B cell (primary cell): ENCODE measurements at regions not wholly inside any gene's neighbourhood (a gene's known extent, or its start where the extent isn't known, plus 50 kb on each side); places are given as distances from the start of the nearest gene placed in this dataset.

Source experiments
- ATAC-seq: fragments of 200-7000 bp; cut with Tn5 transposase; one replicate; pipeline ENCODE4 v1.10.0; 2021; ENCODE audit warnings: low read depth, mild to moderate bottlenecking, moderate number of reproducible peaks, moderate library complexity
- CTCF ChIA-PET: fragments of 350-600 bp; sonication (Branson Sonifier 250); formaldehyde crosslinking; loops from one replicate; lab custom pipeline; 2021; ENCODE audit warnings: antibody characterized with exemption, inconsistent platforms; lab: Charles Lee
- POLR2A ChIA-PET: fragments of 350-600 bp; sonication (Branson Sonifier 250); formaldehyde crosslinking; loops from one replicate; lab custom pipeline; 2021; ENCODE audit warnings: antibody characterized with exemption; lab: Charles Lee
- DNase-seq: peaks from one replicate; pipeline ENCODE4 v3.0.0; 2013
- H2AFZ ChIP-seq: 2 replicates; pipeline ENCODE4 v1.6.1; 2012; ENCODE audit warnings: mild to moderate bottlenecking, low read depth, low read length; ENCODE audit not compliant: insufficient read depth, poor library complexity, severe bottlenecking
- H3K27ac ChIP-seq, 2 donors: 1 replicate in 1 of 2; 2 replicates in 1 of 2; pipeline ENCODE4 v1.5.1; 2012 to 2013; ENCODE audit warnings: low read length in 2 of 2, mild to moderate bottlenecking in 2 of 2, moderate library complexity in 1 of 2
- H3K27me3 ChIP-seq, 4 experiments: fragments of 200-600 bp in 1 of 4; sonication (generic) in 1 of 4; replicated peaks in 1 of 4; 1 replicate in 2 of 4; 2 replicates in 2 of 4; pipeline versions ENCODE4 v1.6.1 to v1.7.0; 2013 to 2016; ENCODE audit warnings: low read length in 3 of 4, mild to moderate bottlenecking in 2 of 4, mixed read lengths in 1 of 4, moderate library complexity in 1 of 4; ENCODE audit not compliant: insufficient read depth in 4 of 4, control insufficient read depth in 3 of 4; ENCODE audit errors: control extremely low read depth in 1 of 4
- H3K36me3 ChIP-seq, 2 experiments: replicated peaks in 1 of 2; 1 replicate in 1 of 2; 2 replicates in 1 of 2; pipeline versions ENCODE4 v1.6.1 to v1.7.1; 2013; ENCODE audit warnings: low read length in 1 of 2; ENCODE audit not compliant: insufficient read depth in 2 of 2, control insufficient read depth in 1 of 2; ENCODE audit errors: control extremely low read depth in 1 of 2, extremely low read depth in 1 of 2
- H3K4me1 ChIP-seq, 2 donors: fragments of 200-600 bp in 1 of 2; sonication (generic) in 1 of 2; 1 replicate in 1 of 2; 2 replicates in 1 of 2; pipeline versions ENCODE4 v1.5.1 to v1.6.1; 2013 to 2017; ENCODE audit warnings: low read length in 2 of 2; ENCODE audit not compliant: control insufficient read depth in 2 of 2, insufficient read depth in 2 of 2
- H3K4me2 ChIP-seq: replicated peaks from 2 replicates; pipeline ENCODE3; 2012; ENCODE audit warnings: mild to moderate bottlenecking, low read depth, low read length; ENCODE audit not compliant: poor library complexity, severe bottlenecking
- H3K4me3 ChIP-seq, 5 experiments: fragments of 200-600 bp in 1 of 5; sonication (generic) in 1 of 5; 1 replicate in 3 of 5; 2 replicates in 2 of 5; pipeline versions ENCODE4 v1.5.1 to v1.7.0; 2011 to 2016; ENCODE audit warnings: low read length in 4 of 5, mild to moderate bottlenecking in 4 of 5, low read depth in 2 of 5, control low read depth in 1 of 5, moderate library complexity in 1 of 5; ENCODE audit not compliant: insufficient read depth in 1 of 5; ENCODE audit errors: control extremely low read depth in 1 of 5, extremely low read depth in 1 of 5
- H3K79me2 ChIP-seq: fragments of 200-600 bp; sonication (generic); one replicate; pipeline ENCODE4 v1.6.0; 2016; ENCODE audit warnings: low read length; ENCODE audit not compliant: control insufficient read depth, insufficient read depth
- H3K9ac ChIP-seq: fragments of 200-600 bp; sonication (generic); 2 replicates; pipeline ENCODE4 v1.6.1; 2017; ENCODE audit warnings: mild to moderate bottlenecking, low read length, moderate library complexity
- H3K9me3 ChIP-seq, 3 donors: one replicate each; pipeline versions ENCODE4 v1.6.1 to v1.7.1; 2013; ENCODE audit warnings: low read length in 2 of 3; ENCODE audit not compliant: control insufficient read depth in 2 of 3, insufficient read depth in 1 of 3; ENCODE audit errors: control extremely low read depth in 1 of 3
- H4K20me1 ChIP-seq: 2 replicates; pipeline ENCODE4 v1.6.0; 2012; ENCODE audit warnings: mild to moderate bottlenecking, low read length; ENCODE audit not compliant: insufficient read depth, control insufficient read depth, poor library complexity, severe bottlenecking
- H3K27ac Mint-ChIP-seq: one replicate; pipeline ENCODE4 v1.8.0; 2021; ENCODE audit warnings: mixed read lengths
- H3K27me3 Mint-ChIP-seq: one replicate; pipeline ENCODE4 v1.8.0; 2021; ENCODE audit warnings: mixed read lengths
- H3K4me1 Mint-ChIP-seq: one replicate; pipeline ENCODE4 v1.8.0; 2021; ENCODE audit warnings: mixed read lengths
- H3K4me3 Mint-ChIP-seq: one replicate; pipeline ENCODE4 v1.8.0; 2021; ENCODE audit warnings: mixed read lengths
- H3K9me3 Mint-ChIP-seq: one replicate; pipeline ENCODE4 v1.8.0; 2022; ENCODE audit warnings: mixed read lengths; ENCODE audit not compliant: insufficient read depth
- CTCF ChIP-seq: fragments of 200-600 bp; IDR thresholded peaks from one replicate; pipeline ENCODE4 v1.8.0; 2022; ENCODE audit warnings: antibody characterized with exemption, mild to moderate bottlenecking
- EZH2 ChIP-seq: IDR thresholded peaks from 2 replicates; pipeline ENCODE4 v1.6.1; 2012; ENCODE audit warnings: borderline replicate concordance, low read depth, mild to moderate bottlenecking, moderate library complexity, low read length; ENCODE audit not compliant: insufficient read depth, poor library complexity, severe bottlenecking
- WGBS: methylation state at CpG from one replicate; pipeline ENCODE4 v1.1.5; 2013; ENCODE audit warnings: missing lambda C conversion rate; ENCODE audit not compliant: insufficient coverage; 5-methylcytosine and 5-hydroxymethylcytosine counted together
- intact Hi-C: fragments of 100-400 bp; cut with micrococcal nuclease; formaldehyde crosslinking; loops from one replicate; pipeline ENCODE4 v1.10.0; 2022

GRCh38 chr2:118274841-118275510, 186.7 kb downstream of the INSIG2 start:
- intact Hi-C loops = no loop called here
- DNase-seq = no peak

More at GRCh38 chr2:118274841-118275510, 186.7 kb downstream of the INSIG2 start:
- ChIA-PET POLR2A (no interaction called here), CTCF (interaction anchor here (2.1 kb wide), 1 partner anchor 10 kb away, joined by 6 read pairs; no protein-coding TSS in a partner anchor)
- Histone ChIP-seq H3K36me3 (no peaks in the 10 kb centered on the region), H3K4me2 (no peak overlapping the region), H3K27ac (no peak overlapping the region), H2AFZ (no peak overlapping the region), H4K20me1 (no peaks in the 10 kb centered on the region), H3K4me1 (no peaks in the 10 kb centered on the region), H3K4me3 (no peak overlapping the region), H3K9me3 (no peaks in the 10 kb centered on the region), H3K79me2 (no peaks in the 10 kb centered on the region), H3K27me3 (peaks cover 0 to 4% (median 0%) of the 10 kb centered on the region in 4 experiments), H3K9ac (no peak overlapping the region)
- Mint-ChIP-seq H3K4me3 (no peak overlapping the region), H3K4me1 (no peaks in the 10 kb centered on the region), H3K9me3 (no peaks in the 10 kb centered on the region), H3K27me3 (peaks cover 27% of the 10 kb centered on the region), H3K27ac (no peak overlapping the region)
- TF ChIP-seq EZH2 = no peak
- no peak for TF ChIP-seq CTCF
- 89% methylated on average over 3 of the region's 4 CpGs for WGBS
- no peak for ATAC-seq
